HG03342 (cell line): ENCODE measurements at regions not wholly inside any gene's neighbourhood (a gene's known extent, or its start where the extent isn't known, plus 50 kb on each side); places are given as distances from the start of the nearest gene placed in this dataset.
"Not testable (repeated sequence)": the region's sequence is repeated elsewhere in the genome, so short reads cannot be mapped to it uniquely, and the experiment has no call there.

Experiments
- ATAC-seq: cut with Tn5 transposase; IDR thresholded peaks from one replicate; pipeline ENCODE4 v1.9.1; 2021; ENCODE audit warnings: mild to moderate bottlenecking, moderate library complexity; ENCODE audit not compliant: unreplicated experiment

DNA sequence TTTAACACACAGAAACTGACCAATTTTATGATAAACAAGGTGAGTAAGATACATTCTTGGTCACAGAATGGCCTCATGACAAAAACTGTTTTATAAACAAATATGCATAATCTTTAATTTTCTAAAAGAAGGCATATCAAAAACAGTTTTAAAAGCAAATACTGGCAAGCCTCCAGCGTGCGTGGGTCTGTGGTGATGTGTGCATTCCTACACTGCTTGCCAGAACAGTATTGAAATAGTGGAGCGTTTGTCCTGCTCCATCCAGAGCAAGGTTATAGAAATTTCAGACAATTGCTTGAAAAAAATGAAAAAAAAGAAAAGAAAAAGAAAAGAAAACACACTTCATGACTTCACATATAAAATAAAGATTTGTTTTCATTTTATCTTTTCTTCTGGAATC, 140.9 kb downstream of the MZT1 start:
- no peak for ATAC-seq

GRCh38 chr13:72585254-72585653, 142.2 kb downstream of the MZT1 start:
- ATAC-seq: no peak

GRCh38 chr13:72571191-72571590, 156.2 kb downstream of the MZT1 start:
- ATAC-seq: no peak

- peak; percentile 52 for ATAC-seq
Measured at GRCh38 chr13:72570019-72570418, 157.4 kb downstream of the MZT1 start.

DNA sequence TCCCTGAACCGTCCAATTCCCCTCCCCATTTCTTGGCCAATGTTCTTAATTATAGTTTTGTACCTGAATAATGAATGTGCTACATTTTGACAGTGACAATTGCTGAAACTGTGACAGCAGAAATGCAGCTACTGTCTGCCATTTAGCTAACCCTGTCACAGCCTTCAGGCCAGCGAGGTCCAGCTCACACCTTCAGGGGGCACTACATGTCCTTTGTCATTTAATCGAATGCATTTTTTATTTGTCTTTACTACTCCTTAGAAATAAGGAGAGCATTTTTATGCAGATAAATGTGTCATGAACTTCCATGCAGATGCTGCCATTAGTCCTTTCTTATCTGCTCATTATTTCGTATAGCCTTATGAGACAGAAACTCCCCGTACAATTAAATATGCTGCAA, 159.9 kb downstream of the MZT1 start:
- ATAC-seq: no peak

GRCh38 chr13:72566526-72566925, 160.9 kb downstream of the MZT1 start:
- ATAC-seq: no peak

GRCh38 chr13:72565893-72566292, 161.5 kb downstream of the MZT1 start:
- ATAC-seq: no peak

DNA sequence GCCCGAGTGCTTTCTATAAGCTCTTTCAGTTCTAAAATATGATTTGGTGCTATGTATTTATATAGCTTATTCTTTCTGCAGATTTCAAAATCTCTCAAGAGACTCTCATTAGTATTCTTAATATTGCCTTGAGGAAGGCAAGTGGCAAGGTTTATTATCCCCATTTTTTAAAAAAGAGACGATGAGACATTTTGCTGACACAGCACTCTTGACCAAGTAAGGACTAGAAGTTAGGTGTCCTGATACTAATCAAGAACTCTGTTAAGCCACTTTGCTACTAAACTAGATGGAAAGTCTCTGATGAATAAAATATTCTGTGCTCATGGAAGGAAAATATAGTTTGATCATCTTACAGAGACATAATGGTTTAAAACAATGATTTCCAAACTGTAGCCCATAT, 164.7 kb downstream of the MZT1 start:
- no peak for ATAC-seq

DNA sequence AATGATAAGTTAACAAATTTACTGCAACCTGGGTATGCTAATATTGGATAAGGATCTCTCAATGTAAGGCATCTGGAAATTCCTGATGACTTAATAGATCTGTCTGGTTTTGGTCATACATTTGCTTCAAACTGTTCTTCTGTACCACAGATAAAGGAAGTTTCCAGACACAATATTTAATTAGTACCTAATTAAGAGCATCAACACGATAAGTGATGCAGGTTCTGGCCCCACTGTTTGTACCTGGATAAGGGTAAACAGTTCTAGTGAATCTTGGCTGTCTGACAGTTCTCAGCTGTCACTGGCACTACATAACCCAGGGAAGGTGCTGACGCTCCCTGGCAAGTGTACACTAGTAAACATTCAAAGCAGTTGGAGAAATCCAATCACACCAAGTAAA, 165.6 kb downstream of the MZT1 start:
- no peak for ATAC-seq

GRCh38 chr13:72559716-72560115, 167.7 kb downstream of the MZT1 start:
- ATAC-seq: no peak

DNA sequence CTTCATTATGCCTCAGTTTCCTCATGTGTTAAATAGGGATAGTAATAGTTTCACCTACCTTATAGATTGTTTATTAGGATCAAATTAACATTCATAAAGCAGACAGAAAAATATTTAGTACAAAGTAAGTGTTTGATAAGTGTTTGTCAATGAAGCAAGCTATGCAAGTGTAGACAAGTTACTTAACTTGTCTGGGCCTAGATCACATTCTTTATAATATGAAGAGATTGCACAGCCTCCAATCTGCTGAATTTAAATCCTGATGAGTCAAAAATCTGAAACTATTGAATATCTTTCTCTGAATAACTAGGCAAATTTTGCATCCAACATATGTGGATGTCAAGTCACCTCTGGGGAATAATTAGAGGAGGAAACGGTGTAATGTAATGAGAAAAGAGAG, 170.5 kb downstream of the MZT1 start:
- no peak for ATAC-seq

GRCh38 chr13:72555601-72556000, 171.8 kb downstream of the MZT1 start:
- no peak for ATAC-seq

GRCh38 chr13:72552731-72553130, 174.7 kb downstream of the MZT1 start:
- ATAC-seq: no peak

GRCh38 chr13:72545895-72546294, 181.5 kb downstream of the MZT1 start:
- not testable (repeated sequence) for ATAC-seq

- ATAC-seq: no peak
Measured at GRCh38 chr13:72545030-72545719, 182.3 kb downstream of the MZT1 start.

DNA sequence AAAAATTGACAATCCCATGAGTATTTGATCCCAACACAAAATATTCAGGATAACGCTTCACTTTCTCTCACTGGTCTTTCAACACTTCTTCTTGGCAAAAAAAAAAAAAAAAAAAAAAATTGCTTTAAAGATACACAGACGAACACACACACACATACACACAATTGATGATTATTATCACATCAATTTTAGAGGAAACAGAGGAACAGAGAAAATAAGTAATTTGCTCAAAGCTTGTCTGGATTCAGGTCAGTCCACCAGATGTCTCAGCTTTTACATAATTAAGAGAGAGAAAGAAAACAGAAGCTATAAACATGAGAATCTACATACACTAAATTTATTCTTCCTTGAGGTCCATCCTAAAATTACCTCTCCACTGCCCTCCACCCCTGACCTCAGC, 183.4 kb downstream of the MZT1 start:
- ATAC-seq: no peak

- no peak for ATAC-seq
Measured at GRCh38 chr13:72542241-72542640, 185.2 kb downstream of the MZT1 start.

DNA sequence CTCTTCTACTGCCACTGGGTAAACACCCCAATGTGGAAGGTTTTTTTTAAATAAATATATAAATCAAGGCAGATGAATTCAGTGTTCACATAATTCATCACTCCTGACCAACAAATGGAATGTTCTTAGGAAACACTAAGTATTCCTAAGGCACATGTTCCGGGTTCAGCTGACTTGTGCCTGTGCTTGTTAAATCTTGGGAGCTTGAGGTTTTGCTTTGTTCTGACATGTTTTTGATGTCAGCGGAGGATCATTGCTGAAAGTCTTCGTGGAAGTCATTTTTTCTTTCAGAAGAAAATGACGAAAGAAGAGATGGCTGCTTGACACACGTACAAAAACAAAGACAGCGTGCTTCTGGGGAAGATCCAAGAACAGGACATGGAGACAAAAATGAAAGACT, 185.8 kb downstream of the MZT1 start:
- ATAC-seq: no peak

- ATAC-seq: no peak
Measured at GRCh38 chr13:72540881-72541280, 186.5 kb downstream of the MZT1 start.

GRCh38 chr13:72539925-72540324, 187.5 kb downstream of the MZT1 start:
- ATAC-seq: no peak

- no peak for ATAC-seq
Measured at GRCh38 chr13:72537782-72538181, 189.6 kb downstream of the MZT1 start.

- ATAC-seq: no peak
Measured at GRCh38 chr13:72537395-72537780, 190.0 kb downstream of the MZT1 start.

- ATAC-seq: no peak
Measured at GRCh38 chr13:72536714-72537394, 190.6 kb downstream of the MZT1 start.
